Astrocyte (in vitro differentiated cells and primary cell): ENCODE measurements at regions not wholly inside any gene's neighbourhood (a gene's known extent, or its start where the extent isn't known, plus 50 kb on each side); places are given as distances from the start of the nearest gene placed in this dataset.
A peak's percentile ranks its signal among the peaks of the same experiment; 100 is the strongest.

Experiments
- DNase-seq: peaks from one replicate; pipeline ENCODE4 v3.0.0-alpha.2; 2010; ENCODE audit warnings: low read depth
- FAIRE-seq: peaks from 2 replicates; lab custom pipeline; 2011; peaks lifted over from hg19 to GRCh38; lab: Jason Lieb, UNC
- H2AFZ ChIP-seq: 2 replicates; pipeline ENCODE4 v1.6.0; 2012; ENCODE audit warnings: low read depth, low read length, inconsistent platforms
- H3K27ac ChIP-seq: 2 replicates; pipeline ENCODE4 v1.5.1; 2011; ENCODE audit warnings: low read depth, low read length, inconsistent platforms
- H3K27me3 ChIP-seq: 2 replicates; pipeline ENCODE4 v1.6.0; 2011; ENCODE audit warnings: low read length, inconsistent platforms; ENCODE audit not compliant: insufficient read depth
- H3K36me3 ChIP-seq: 2 replicates; pipeline ENCODE4 v1.5.1; 2011; ENCODE audit warnings: low read length, inconsistent platforms; ENCODE audit not compliant: insufficient read depth
- H3K4me1 ChIP-seq: 2 replicates; pipeline ENCODE4 v1.5.1; 2011; ENCODE audit warnings: low read length, inconsistent platforms; ENCODE audit not compliant: insufficient read depth
- H3K4me2 ChIP-seq: 2 replicates; pipeline ENCODE4 v1.6.0; 2012; ENCODE audit warnings: low read length, inconsistent platforms
- H3K4me3 ChIP-seq: 2 replicates; pipeline ENCODE4 v1.5.1; 2011; ENCODE audit warnings: low read depth, mild to moderate bottlenecking, low read length, inconsistent platforms; ENCODE audit not compliant: insufficient read depth
- H3K79me2 ChIP-seq: 2 replicates; pipeline ENCODE4 v1.6.0; 2012; ENCODE audit warnings: mild to moderate bottlenecking, low read length, inconsistent platforms; ENCODE audit not compliant: insufficient read depth
- H3K9ac ChIP-seq: 2 replicates; pipeline ENCODE4 v1.6.0; 2012; ENCODE audit warnings: mild to moderate bottlenecking, low read length, inconsistent platforms
- H3K9me3 ChIP-seq: 2 replicates; pipeline ENCODE4 v1.5.1; 2012; ENCODE audit warnings: low read depth, mild to moderate bottlenecking, low read length, inconsistent platforms; ENCODE audit not compliant: insufficient read depth
- H4K20me1 ChIP-seq: 2 replicates; pipeline ENCODE4 v1.6.0; 2012; ENCODE audit warnings: low read length, inconsistent platforms; ENCODE audit not compliant: insufficient read depth
- H3K27ac Mint-ChIP-seq: one replicate; pipeline ENCODE4 v1.8.0; 2021; ENCODE audit warnings: mild to moderate bottlenecking, mixed read lengths; ENCODE audit not compliant: unreplicated experiment
- H3K27me3 Mint-ChIP-seq: one replicate; pipeline ENCODE4 v1.8.0; 2021; ENCODE audit warnings: low read depth, mixed read lengths; ENCODE audit not compliant: unreplicated experiment
- H3K36me3 Mint-ChIP-seq: one replicate; pipeline ENCODE4 v1.8.0; 2021; ENCODE audit warnings: low read depth, mixed read lengths; ENCODE audit not compliant: unreplicated experiment
- H3K4me1 Mint-ChIP-seq: one replicate; pipeline ENCODE4 v1.8.0; 2021; ENCODE audit warnings: low read depth, mixed read lengths; ENCODE audit not compliant: unreplicated experiment
- H3K4me3 Mint-ChIP-seq: one replicate; pipeline ENCODE4 v1.8.0; 2021; ENCODE audit warnings: mild to moderate bottlenecking, moderate library complexity, mixed read lengths; ENCODE audit not compliant: unreplicated experiment
- H3K9me3 Mint-ChIP-seq: one replicate; pipeline ENCODE4 v1.8.0; 2021; ENCODE audit warnings: mild to moderate bottlenecking, mixed read lengths; ENCODE audit not compliant: unreplicated experiment
- EZH2 ChIP-seq: IDR thresholded peaks from 2 replicates; pipeline ENCODE4 v1.6.1; 2012; ENCODE audit warnings: mild to moderate bottlenecking, low read length, inconsistent platforms; ENCODE audit not compliant: insufficient read depth
- TF ChIP-seq, protein P1 (sequence below): IDR thresholded peaks from 2 replicates; pipeline ENCODE4 v1.5.1; 2011; ENCODE audit warnings: low read depth, mild to moderate bottlenecking, inconsistent platforms, low read length, moderate library complexity; ENCODE audit not compliant: insufficient read depth

DNA sequence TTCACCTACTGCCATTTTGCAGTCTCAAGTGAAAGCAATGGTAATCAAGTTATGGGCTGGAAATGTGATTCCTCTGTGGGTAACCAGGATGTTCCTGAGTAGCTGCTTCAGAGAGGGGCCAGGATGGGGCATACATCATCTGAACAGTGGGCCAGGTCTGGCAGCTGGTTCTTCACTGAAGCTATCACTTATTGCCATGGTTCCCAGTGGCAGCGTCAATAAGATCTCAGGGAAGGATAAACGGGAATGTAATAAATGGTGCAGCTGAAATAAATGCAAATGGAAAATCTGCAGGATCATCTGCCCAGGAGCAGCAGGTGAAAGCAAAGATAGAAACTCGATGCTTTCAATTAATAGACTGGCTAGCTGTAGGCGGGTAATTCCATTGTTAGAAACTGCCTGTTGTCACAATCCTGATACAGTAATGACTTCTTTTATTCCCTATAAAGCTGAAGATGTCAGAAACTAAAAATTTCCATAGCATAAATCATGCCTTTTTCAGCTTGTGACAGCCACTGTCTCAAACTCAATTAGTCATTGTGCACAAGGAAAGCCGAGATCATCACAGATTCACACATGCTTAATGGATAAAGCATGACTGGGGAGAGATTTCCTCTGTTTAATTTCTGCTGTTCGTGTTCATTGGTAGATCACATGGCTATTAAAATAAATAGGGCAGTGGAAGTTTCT, 56.2 kb upstream of the CCDC85A start:
- H3K36me3 ChIP-seq, result no peaks in the 10 kb centered on the region
- no peak overlapping the region for H2AFZ ChIP-seq
- H3K79me2 ChIP-seq, result no peaks in the 10 kb centered on the region
- Mint-ChIP-seq H3K36me3 (no peaks in the 10 kb centered on the region), H3K9me3 (no peaks in the 10 kb centered on the region), H3K4me3 (no peak overlapping the region), H3K4me1 (peaks cover 13% of the 10 kb centered on the region), H3K27me3 (no peaks in the 10 kb centered on the region), H3K27ac (no peak overlapping the region)
- no peaks in the 10 kb centered on the region for H3K4me1 ChIP-seq
- no peak overlapping the region for H3K4me3 ChIP-seq
- H3K9ac ChIP-seq, result no peak overlapping the region
- no peak overlapping the region for H3K4me2 ChIP-seq
- DNase-seq (no peak), FAIRE-seq (no peak)
- H3K27ac ChIP-seq, result no peak overlapping the region
- TF ChIP-seq, protein P1, sequence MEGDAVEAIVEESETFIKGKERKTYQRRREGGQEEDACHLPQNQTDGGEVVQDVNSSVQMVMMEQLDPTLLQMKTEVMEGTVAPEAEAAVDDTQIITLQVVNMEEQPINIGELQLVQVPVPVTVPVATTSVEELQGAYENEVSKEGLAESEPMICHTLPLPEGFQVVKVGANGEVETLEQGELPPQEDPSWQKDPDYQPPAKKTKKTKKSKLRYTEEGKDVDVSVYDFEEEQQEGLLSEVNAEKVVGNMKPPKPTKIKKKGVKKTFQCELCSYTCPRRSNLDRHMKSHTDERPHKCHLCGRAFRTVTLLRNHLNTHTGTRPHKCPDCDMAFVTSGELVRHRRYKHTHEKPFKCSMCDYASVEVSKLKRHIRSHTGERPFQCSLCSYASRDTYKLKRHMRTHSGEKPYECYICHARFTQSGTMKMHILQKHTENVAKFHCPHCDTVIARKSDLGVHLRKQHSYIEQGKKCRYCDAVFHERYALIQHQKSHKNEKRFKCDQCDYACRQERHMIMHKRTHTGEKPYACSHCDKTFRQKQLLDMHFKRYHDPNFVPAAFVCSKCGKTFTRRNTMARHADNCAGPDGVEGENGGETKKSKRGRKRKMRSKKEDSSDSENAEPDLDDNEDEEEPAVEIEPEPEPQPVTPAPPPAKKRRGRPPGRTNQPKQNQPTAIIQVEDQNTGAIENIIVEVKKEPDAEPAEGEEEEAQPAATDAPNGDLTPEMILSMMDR, result no peak
- no peak for TF ChIP-seq EZH2
- H3K27me3 ChIP-seq, result no peaks in the 10 kb centered on the region
- H3K9me3 ChIP-seq, result no peaks in the 10 kb centered on the region
- no peaks in the 10 kb centered on the region for H4K20me1 ChIP-seq

DNA sequence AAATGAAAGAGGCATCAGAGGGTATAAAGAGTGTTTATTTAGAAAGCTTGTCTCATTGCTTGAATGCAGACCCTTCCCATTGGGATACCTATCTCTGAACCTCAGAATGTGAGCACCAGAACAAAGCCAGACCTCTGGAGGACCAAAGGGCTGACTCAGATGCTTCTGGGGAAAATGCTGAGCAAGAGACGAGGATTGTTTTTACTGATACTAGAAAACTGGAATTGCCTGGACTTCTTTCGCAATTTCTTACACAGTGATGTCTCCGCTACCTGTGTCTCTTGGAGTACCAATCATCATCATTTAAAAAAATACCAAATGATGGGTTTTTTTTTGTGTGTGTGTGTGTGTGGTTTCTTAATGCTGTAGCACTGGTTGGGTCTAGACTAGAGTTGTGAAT, 55.6 kb upstream of the CCDC85A start:
- Mint-ChIP-seq H3K4me3 (no peak overlapping the region), H3K36me3 (no peaks in the 10 kb centered on the region), H3K9me3 (no peaks in the 10 kb centered on the region), H3K4me1 (peaks cover 13% of the 10 kb centered on the region), H3K27me3 (no peaks in the 10 kb centered on the region), H3K27ac (no peak overlapping the region)
- H4K20me1 ChIP-seq, result no peaks in the 10 kb centered on the region
- H3K9ac ChIP-seq, result no peak overlapping the region
- no peaks in the 10 kb centered on the region for H3K36me3 ChIP-seq
- no peak overlapping the region for H2AFZ ChIP-seq
- no peak overlapping the region for H3K4me3 ChIP-seq
- TF ChIP-seq, protein P1, result no peak
- no peak for TF ChIP-seq EZH2
- FAIRE-seq, result no peak
- H3K4me2 ChIP-seq, result no peak overlapping the region
- H3K79me2 ChIP-seq, result no peaks in the 10 kb centered on the region
- H3K27ac ChIP-seq, result no peak overlapping the region
- no peaks in the 10 kb centered on the region for H3K9me3 ChIP-seq
- H3K27me3 ChIP-seq, result no peaks in the 10 kb centered on the region
- no peaks in the 10 kb centered on the region for H3K4me1 ChIP-seq
- DNase-seq, result no peak

DNA sequence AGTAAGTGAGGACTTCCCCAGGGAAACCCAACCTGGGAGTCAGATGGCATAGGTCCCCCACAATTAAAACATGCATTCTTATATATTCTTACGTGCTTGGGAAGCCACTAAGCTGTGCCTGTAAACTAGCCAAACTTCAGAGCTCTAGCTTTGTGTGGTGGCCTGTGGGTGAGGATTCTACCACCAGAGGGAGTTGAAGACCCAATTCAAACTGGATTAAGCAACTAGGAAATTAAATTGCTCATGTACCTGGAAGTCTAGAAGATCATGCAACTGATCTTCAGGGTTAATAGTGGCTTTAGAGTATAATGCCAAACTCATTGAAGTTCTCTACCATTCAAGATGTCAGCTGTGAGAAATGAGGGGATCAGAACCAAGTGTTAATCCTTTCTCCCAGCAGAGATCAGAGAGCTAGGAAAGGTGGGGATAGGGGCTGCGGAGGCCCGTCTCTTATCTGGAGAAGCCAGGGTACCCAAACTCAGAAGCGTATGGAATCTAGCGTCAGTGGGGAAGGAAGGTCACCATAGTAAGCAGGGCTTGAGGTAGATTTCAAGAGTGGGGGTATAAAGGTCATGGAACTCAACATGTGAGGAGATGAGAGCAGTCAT, 53.2 kb upstream of the CCDC85A start:
- no peak overlapping the region for H3K4me3 ChIP-seq
- TF ChIP-seq, protein P1, result peak; percentile 80
- no peak for TF ChIP-seq EZH2
- no peak overlapping the region for H3K27ac ChIP-seq
- DNase-seq (peak; percentile 9), FAIRE-seq (peak; percentile 20)
- H4K20me1 ChIP-seq, result no peaks in the 10 kb centered on the region
- no peaks in the 10 kb centered on the region for H3K36me3 ChIP-seq
- Mint-ChIP-seq H3K27me3 (no peaks in the 10 kb centered on the region), H3K27ac (no peak overlapping the region), H3K4me3 (no peak overlapping the region), H3K9me3 (no peaks in the 10 kb centered on the region), H3K36me3 (no peaks in the 10 kb centered on the region), H3K4me1 (peaks cover 13% of the 10 kb centered on the region)
- H3K27me3 ChIP-seq, result no peaks in the 10 kb centered on the region
- H3K4me2 ChIP-seq, result no peak overlapping the region
- no peaks in the 10 kb centered on the region for H3K4me1 ChIP-seq
- H3K9ac ChIP-seq, result no peak overlapping the region
- H3K9me3 ChIP-seq, result no peaks in the 10 kb centered on the region
- H3K79me2 ChIP-seq, result no peaks in the 10 kb centered on the region
- no peak overlapping the region for H2AFZ ChIP-seq
